GM21723 (cell line): ENCODE measurements at regions not wholly inside any gene's neighbourhood (a gene's known extent, or its start where the extent isn't known, plus 50 kb on each side); places are given as distances from the start of the nearest gene placed in this dataset.

Source experiments
- ATAC-seq: cut with Tn5 transposase; IDR thresholded peaks from one replicate; pipeline ENCODE4 v1.9.1; 2021; ENCODE audit warnings: mild to moderate bottlenecking, moderate library complexity; ENCODE audit not compliant: unreplicated experiment

- ATAC-seq, result peak; percentile 71
These were observed 366.4 kb upstream of the AGTR1 start for GRCh38 chr3:148331081-148331846.

- no peak for ATAC-seq
These were observed 365.2 kb upstream of the AGTR1 start for GRCh38 chr3:148332509-148332908.

- no peak for ATAC-seq
These were observed 364.6 kb upstream of the AGTR1 start for GRCh38 chr3:148333091-148333490.

- ATAC-seq, result no peak
These were observed 362.1 kb upstream of the AGTR1 start for GRCh38 chr3:148335612-148336011.

- no peak for ATAC-seq
These were observed 354.3 kb upstream of the AGTR1 start for GRCh38 chr3:148343416-148343815.

- ATAC-seq, result no peak
These were observed 353.2 kb upstream of the AGTR1 start for GRCh38 chr3:148344521-148344920.

GRCh38 chr3:148360051-148360450 lies 337.7 kb upstream of the AGTR1 start:
- ATAC-seq, result no peak

GRCh38 chr3:148366743-148367410 lies 330.8 kb upstream of the AGTR1 start:
- no peak for ATAC-seq

- ATAC-seq, result no peak
These were observed 329.9 kb upstream of the AGTR1 start for GRCh38 chr3:148367756-148368155.

- no peak for ATAC-seq
These were observed 328.3 kb upstream of the AGTR1 start for GRCh38 chr3:148369381-148369780.

- no peak for ATAC-seq
These were observed 325.4 kb upstream of the AGTR1 start for GRCh38 chr3:148372206-148372875.

GRCh38 chr3:148373961-148374360 lies 323.7 kb upstream of the AGTR1 start:
- no peak for ATAC-seq

- ATAC-seq, result peak; percentile 89
These were observed 317.8 kb upstream of the AGTR1 start for GRCh38 chr3:148379763-148380382.

GRCh38 chr3:148381051-148381450 lies 316.7 kb upstream of the AGTR1 start:
- no peak for ATAC-seq

GRCh38 chr3:148389916-148390315 lies 307.8 kb upstream of the AGTR1 start:
- no peak for ATAC-seq

- no peak for ATAC-seq
These were observed 301.9 kb upstream of the AGTR1 start for GRCh38 chr3:148395821-148396220.

- no peak for ATAC-seq
These were observed 296.9 kb upstream of the AGTR1 start for GRCh38 chr3:148400754-148401153.

GRCh38 chr3:148408667-148409066 lies 289.0 kb upstream of the AGTR1 start:
- ATAC-seq, result no peak

GRCh38 chr3:148420242-148420641 lies 277.5 kb upstream of the AGTR1 start:
- ATAC-seq, result no peak

- ATAC-seq, result no peak
These were observed 268.7 kb upstream of the AGTR1 start for GRCh38 chr3:148428862-148429605.

GRCh38 chr3:148433665-148434064 lies 264.0 kb upstream of the AGTR1 start:
- no peak for ATAC-seq
